ENCODE measurements at regions not wholly inside any gene's neighbourhood (a gene's known extent, or its start where the extent isn't known, plus 50 kb on each side); places are given as distances from the start of the nearest gene placed in this dataset.

- no peaks in the 10 kb centered on the region for H3K4me1 ChIP-seq
- no peak overlapping the region for H3K4me3 ChIP-seq (ENCODE audit: low read depth, low read length)
- no peaks in the 10 kb centered on the region for H3K27me3 ChIP-seq (replicated peaks; ENCODE audit: control insufficient read depth, insufficient read depth, low read length)
- H3K4me3 Mint-ChIP-seq (ENCODE audit: unreplicated experiment), result no peak overlapping the region
- CTCF ChIA-PET, result no interaction called here
- H3K27me3 Mint-ChIP-seq (ENCODE audit: insufficient read depth, unreplicated experiment), result peaks cover 22% of the 10 kb centered on the region
- intact Hi-C loops (cut with micrococcal nuclease; ENCODE audit: unreplicated experiment), result no loop called here
- no peaks in the 10 kb centered on the region for H3K36me3 ChIP-seq (ENCODE audit: control insufficient read depth, insufficient read depth, low read length)
- no peak overlapping the region for H3K27ac Mint-ChIP-seq (ENCODE audit: unreplicated experiment)
- POLR2A ChIA-PET, result no interaction called here
- BruUV-seq (replicated peaks), result no TSS peak
- no peaks in the 10 kb centered on the region for H3K36me3 Mint-ChIP-seq (ENCODE audit: insufficient read depth, unreplicated experiment)
- no peak for TF ChIP-seq CTCF (IDR thresholded peaks at IDR 0.05; ENCODE audit: insufficient read depth in 1 of 2, low read depth in 1 of 2, low read length in 1 of 2, severe bottlenecking in 1 of 2, unreplicated experiment in 1 of 2)
- H3K4me1 Mint-ChIP-seq (ENCODE audit: low read depth, unreplicated experiment), result no peaks in the 10 kb centered on the region
- no peak for DNase-seq
- H3K9me3 ChIP-seq, result no peaks in the 10 kb centered on the region
- H3K9me3 Mint-ChIP-seq (ENCODE audit: unreplicated experiment), result no peaks in the 10 kb centered on the region
Observed at GRCh38 chr6:159480471-159480870, 212.6 kb downstream of the SOD2 start.

- POLR2A ChIA-PET, result no interaction called here
- H3K9me3 ChIP-seq, result no peaks in the 10 kb centered on the region
- Mint-ChIP-seq H3K9me3 (ENCODE audit: unreplicated experiment) (no peaks in the 10 kb centered on the region), H3K4me1 (ENCODE audit: low read depth, unreplicated experiment) (no peaks in the 10 kb centered on the region), H3K36me3 (ENCODE audit: insufficient read depth, unreplicated experiment) (no peaks in the 10 kb centered on the region), H3K27me3 (ENCODE audit: insufficient read depth, unreplicated experiment) (peaks cover 22% of the 10 kb centered on the region), H3K4me3 (ENCODE audit: unreplicated experiment) (no peak overlapping the region), H3K27ac (ENCODE audit: unreplicated experiment) (no peak overlapping the region)
- no peak overlapping the region for H3K4me3 ChIP-seq (ENCODE audit: low read depth, low read length)
- no peaks in the 10 kb centered on the region for H3K27me3 ChIP-seq (replicated peaks; ENCODE audit: control insufficient read depth, insufficient read depth, low read length)
- intact Hi-C loops (cut with micrococcal nuclease; ENCODE audit: unreplicated experiment), result no loop called here
- no peaks in the 10 kb centered on the region for H3K4me1 ChIP-seq
- no peaks in the 10 kb centered on the region for H3K36me3 ChIP-seq (ENCODE audit: control insufficient read depth, insufficient read depth, low read length)
- no peak for DNase-seq
- no peak for TF ChIP-seq CTCF (IDR thresholded peaks at IDR 0.05; ENCODE audit: insufficient read depth in 1 of 2, low read depth in 1 of 2, low read length in 1 of 2, severe bottlenecking in 1 of 2, unreplicated experiment in 1 of 2)
- no TSS peak for BruUV-seq (replicated peaks)
- CTCF ChIA-PET, result no interaction called here
Observed at GRCh38 chr6:159479146-159479545, 213.9 kb downstream of the SOD2 start.

GRCh38 chr6:159473475-159474263, 219.4 kb downstream of the SOD2 start:
- TF ChIP-seq CTCF (IDR thresholded peaks at IDR 0.05; ENCODE audit: insufficient read depth in 1 of 2, low read depth in 1 of 2, low read length in 1 of 2, severe bottlenecking in 1 of 2, unreplicated experiment in 1 of 2), result no peak
- POLR2A ChIA-PET, result no interaction called here
- H3K4me3 ChIP-seq (ENCODE audit: low read depth, low read length), result no peak overlapping the region
- Mint-ChIP-seq H3K36me3 (ENCODE audit: insufficient read depth, unreplicated experiment) (no peaks in the 10 kb centered on the region), H3K27ac (ENCODE audit: unreplicated experiment) (no peak overlapping the region), H3K4me3 (ENCODE audit: unreplicated experiment) (no peak overlapping the region), H3K4me1 (ENCODE audit: low read depth, unreplicated experiment) (no peaks in the 10 kb centered on the region), H3K9me3 (ENCODE audit: unreplicated experiment) (no peaks in the 10 kb centered on the region), H3K27me3 (ENCODE audit: insufficient read depth, unreplicated experiment) (peaks cover 6% of the 10 kb centered on the region)
- H3K4me1 ChIP-seq, result no peaks in the 10 kb centered on the region
- no TSS peak for BruUV-seq (replicated peaks)
- no peaks in the 10 kb centered on the region for H3K9me3 ChIP-seq
- H3K27me3 ChIP-seq (replicated peaks; ENCODE audit: control insufficient read depth, insufficient read depth, low read length), result no peaks in the 10 kb centered on the region
- DNase-seq, result no peak
- intact Hi-C loops (cut with micrococcal nuclease; ENCODE audit: unreplicated experiment), result no loop called here
- H3K36me3 ChIP-seq (ENCODE audit: control insufficient read depth, insufficient read depth, low read length), result no peaks in the 10 kb centered on the region
- CTCF ChIA-PET, result no interaction called here

Measured in Caco-2 (cell line).